Retinal pigment epithelial cell (primary cell): ENCODE measurements at regions not wholly inside any gene's neighbourhood (a gene's known extent, or its start where the extent isn't known, plus 50 kb on each side); places are given as distances from the start of the nearest gene placed in this dataset.

Experiments used
- DNase-seq: peaks from one replicate; pipeline ENCODE4 v3.0.0-alpha.2; 2010; ENCODE audit warnings: low read depth
- H3K4me3 ChIP-seq: 2 replicates; pipeline ENCODE4 v1.5.1; 2011; ENCODE audit warnings: mild to moderate bottlenecking, low read length, control low read depth, moderate library complexity
- TF ChIP-seq, protein P1 (sequence below): conservative IDR thresholded peaks from 2 replicates; pipeline ENCODE4 v1.5.1; 2011; ENCODE audit warnings: low read depth, low read length, control low read depth, inconsistent platforms

DNA sequence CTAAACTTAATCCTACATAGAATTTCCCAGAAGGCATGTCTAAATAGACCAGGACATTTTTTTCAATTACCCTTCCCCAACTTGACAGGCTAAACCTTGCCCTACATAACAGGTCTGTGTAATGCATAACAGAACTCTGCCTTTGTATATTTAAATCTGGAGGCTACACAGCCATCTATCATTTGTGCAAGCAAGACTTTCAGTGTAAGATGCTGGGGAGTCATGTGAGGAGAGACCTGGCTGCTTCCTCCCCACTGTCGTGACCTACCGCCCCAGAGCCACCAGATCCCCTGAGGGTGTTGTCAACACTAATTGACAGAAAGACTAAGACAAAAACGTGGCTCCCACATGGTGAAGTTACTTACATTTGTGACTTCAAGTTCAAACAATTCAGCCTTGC, 342.2 kb downstream of the PPARGC1A start:
- H3K4me3 ChIP-seq: no peak overlapping the region
- TF ChIP-seq, protein P1, sequence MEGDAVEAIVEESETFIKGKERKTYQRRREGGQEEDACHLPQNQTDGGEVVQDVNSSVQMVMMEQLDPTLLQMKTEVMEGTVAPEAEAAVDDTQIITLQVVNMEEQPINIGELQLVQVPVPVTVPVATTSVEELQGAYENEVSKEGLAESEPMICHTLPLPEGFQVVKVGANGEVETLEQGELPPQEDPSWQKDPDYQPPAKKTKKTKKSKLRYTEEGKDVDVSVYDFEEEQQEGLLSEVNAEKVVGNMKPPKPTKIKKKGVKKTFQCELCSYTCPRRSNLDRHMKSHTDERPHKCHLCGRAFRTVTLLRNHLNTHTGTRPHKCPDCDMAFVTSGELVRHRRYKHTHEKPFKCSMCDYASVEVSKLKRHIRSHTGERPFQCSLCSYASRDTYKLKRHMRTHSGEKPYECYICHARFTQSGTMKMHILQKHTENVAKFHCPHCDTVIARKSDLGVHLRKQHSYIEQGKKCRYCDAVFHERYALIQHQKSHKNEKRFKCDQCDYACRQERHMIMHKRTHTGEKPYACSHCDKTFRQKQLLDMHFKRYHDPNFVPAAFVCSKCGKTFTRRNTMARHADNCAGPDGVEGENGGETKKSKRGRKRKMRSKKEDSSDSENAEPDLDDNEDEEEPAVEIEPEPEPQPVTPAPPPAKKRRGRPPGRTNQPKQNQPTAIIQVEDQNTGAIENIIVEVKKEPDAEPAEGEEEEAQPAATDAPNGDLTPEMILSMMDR: no peak

DNA sequence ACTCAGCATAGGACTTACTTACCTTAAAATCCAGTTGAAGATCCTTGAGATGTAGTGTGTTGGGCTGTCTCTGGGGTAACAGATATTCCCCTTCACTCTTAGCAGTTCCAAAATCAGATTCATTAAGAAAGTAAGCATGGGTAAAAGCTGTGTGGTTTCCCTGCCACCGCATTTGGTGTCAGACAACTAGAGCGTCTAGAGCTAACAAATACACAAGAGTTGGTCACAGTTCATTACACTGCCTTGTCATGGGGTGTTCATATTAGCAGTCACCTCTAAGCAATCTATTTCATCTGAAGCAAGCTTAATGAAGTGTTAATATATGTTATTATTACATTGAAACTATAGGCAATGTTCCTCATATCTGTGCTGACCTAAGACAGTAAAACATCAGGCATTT, 342.8 kb downstream of the PPARGC1A start:
- H3K4me3 ChIP-seq: no peak overlapping the region
- TF ChIP-seq, protein P1: no peak
- DNase-seq: no peak

More for the DNA sequence above, 342.2 kb downstream of the PPARGC1A start:
- DNase-seq: no peak

DNA sequence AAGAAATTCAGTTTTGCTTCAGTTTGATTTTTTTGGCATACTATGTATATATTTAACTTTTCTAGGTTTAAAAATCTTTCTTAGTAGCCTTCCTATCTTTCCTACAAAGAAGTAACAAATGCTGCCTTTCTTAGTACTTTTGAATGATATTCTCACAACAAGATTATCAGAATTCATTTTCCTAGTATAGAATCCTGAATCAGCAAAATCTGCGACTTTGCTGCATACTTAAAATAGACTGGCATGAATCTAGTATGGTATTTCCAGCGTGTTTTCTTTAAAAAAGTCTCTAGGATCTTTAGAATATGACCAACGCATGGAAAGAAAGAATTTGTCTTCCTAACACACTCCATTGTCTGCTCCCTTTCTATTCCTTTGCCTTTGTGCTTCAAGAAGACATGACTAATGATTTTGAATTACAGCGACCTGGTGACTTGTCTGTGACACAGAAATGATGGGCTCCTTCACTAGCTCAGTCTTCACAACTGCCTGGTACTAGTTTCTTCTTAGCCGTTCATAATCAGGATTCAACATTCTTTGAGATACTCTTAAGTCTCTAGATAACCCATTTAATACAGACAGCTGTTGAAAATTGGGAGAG, 349.8 kb downstream of the PPARGC1A start:
- TF ChIP-seq, protein P1: no peak
- no peak overlapping the region for H3K4me3 ChIP-seq
- DNase-seq: no peak

DNA sequence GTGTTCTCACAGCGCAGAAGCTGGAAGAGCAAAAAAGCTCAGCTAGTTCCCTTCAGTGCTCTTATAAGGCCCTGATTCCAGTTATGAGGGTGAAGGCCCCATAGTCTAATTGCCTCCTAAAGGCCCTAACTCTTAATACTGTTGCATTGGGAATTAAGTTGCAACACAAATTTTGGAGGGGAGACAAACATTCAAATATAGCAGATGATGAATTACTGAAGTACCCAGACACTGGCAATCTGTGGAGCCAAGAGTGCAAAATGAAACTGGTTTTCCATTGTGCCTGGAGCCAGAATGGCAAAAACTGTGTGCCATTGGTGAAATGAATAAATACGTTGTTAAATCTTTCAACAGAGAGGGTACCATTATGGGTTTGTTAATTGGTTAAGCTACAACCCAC, 356.0 kb downstream of the PPARGC1A start:
- TF ChIP-seq, protein P1: no peak
- DNase-seq: no peak

DNA sequence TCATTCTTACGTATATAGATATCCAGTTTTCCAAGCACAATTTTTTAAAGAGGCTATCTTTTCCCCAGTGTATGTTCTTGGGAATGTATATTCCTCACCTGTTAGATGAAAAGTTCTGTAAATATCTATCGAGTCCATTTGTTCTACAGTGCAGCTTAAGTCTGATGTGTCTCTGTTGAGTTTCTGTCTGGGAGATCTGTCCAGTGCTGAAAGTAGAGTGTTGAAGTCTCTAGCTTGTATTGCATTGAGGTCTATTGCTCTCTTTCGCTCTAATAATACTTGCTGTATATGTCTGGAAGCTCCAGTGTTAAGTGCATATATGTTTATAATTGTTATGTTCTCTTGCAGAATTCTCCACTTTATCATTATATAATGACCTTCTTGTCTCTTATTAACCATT, 373.1 kb downstream of the PPARGC1A start:
- TF ChIP-seq, protein P1: no peak
- DNase-seq: no peak

More for the DNA sequence above, 356.0 kb downstream of the PPARGC1A start:
- H3K4me3 ChIP-seq: no peak overlapping the region

DNA sequence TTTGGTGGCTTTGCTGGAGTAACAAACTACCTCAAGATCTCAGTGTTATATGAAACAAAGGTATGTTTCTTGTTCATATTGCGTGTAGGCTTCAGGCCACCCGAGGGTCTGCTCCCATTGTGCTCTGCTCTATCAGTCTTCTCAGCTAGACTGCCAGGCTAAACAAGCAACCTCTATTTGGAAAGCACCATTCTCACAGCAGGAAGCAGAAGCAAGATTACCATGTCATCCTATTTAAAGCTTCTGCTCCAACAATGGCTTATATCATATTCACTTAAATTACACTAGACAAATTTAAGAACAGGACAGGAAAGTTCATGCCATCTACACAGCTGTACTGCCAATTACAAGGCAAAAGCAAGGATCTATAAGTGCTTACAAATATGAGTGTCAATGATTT, 385.8 kb downstream of the PPARGC1A start:
- no peak for DNase-seq
- TF ChIP-seq, protein P1: no peak
- H3K4me3 ChIP-seq: no peak overlapping the region

More for the DNA sequence above, 373.1 kb downstream of the PPARGC1A start:
- no peak overlapping the region for H3K4me3 ChIP-seq

DNA sequence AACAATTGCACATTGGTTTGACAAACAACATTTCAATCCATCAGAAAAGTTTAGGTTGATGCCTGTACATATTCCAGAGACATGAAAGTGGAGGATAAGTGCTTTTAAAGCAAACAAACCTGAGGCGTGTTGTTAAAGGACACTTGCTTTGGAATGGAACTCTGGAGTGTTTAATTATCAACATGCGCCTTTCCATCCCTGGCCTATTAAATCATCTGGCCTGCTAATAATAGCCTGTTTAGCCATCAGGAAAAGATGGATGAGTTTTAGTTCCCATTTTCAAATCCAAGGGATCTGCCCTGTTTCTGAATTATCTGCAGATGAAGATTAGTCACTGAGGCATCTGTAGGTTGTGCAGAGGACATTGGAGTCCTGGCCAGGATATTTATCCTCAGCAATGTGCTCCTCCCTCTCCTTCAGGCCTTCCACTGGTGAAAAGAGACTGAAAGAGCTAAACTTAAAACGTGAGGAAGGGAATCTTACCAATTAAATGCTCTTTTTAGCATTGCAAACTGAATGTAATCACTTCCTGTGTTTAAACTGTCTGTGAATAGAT, 388.9 kb downstream of the PPARGC1A start:
- H3K4me3 ChIP-seq: no peak overlapping the region
- DNase-seq: no peak
- TF ChIP-seq, protein P1: no peak
